ENCODE measurements at regions not wholly inside any gene's neighbourhood (a gene's known extent, or its start where the extent isn't known, plus 50 kb on each side); places are given as distances from the start of the nearest gene placed in this dataset.
A peak's percentile ranks its signal among the peaks of the same experiment; 100 is the strongest.
"Not testable (repeated sequence)": the region's sequence is repeated elsewhere in the genome, so short reads cannot be mapped to it uniquely, and the experiment has no call there.

DNA sequence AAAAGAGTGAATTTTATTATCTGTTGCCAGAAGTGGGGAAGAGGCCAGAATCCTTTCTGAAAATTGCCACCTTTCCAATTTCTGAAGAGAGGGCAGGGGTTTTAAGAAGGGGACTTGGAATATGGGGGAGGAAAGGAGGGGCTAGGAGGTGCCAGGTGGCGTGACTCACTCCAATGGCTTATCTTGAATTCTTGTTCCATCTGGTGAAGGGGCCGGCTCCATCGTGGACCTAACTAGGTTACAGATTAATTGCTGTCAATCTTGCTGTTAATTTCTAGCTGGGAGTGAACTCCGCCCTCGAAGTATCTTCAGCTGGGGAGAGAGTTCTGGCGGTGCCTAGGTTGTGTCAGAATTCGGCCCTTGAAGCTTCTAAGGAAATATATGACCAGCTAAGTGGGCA lies 138.7 kb downstream of the YTHDC2 start:
- DNase-seq (ENCODE audit: low spot score) = no peak

DNA sequence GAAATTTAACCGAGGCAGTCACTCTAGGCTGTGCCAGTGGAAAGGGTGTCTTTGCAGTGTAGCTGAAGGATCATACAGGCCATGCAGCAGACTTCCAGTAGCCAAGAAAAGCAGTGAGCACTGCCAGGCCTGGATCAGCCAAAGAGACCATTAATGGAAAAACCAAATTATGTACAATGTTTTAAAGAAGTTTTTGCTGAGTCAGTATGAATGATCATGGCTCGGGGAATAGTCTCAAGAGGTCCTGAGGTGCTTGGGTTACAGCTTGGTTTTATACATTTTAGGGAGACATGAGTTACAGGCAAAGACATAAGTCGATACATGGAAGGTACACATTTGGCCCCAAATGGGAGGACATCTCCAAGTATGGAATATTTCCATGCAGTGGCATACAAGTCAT lies 141.3 kb downstream of the YTHDC2 start:
- no peak for DNase-seq (ENCODE audit: low spot score)

DNA sequence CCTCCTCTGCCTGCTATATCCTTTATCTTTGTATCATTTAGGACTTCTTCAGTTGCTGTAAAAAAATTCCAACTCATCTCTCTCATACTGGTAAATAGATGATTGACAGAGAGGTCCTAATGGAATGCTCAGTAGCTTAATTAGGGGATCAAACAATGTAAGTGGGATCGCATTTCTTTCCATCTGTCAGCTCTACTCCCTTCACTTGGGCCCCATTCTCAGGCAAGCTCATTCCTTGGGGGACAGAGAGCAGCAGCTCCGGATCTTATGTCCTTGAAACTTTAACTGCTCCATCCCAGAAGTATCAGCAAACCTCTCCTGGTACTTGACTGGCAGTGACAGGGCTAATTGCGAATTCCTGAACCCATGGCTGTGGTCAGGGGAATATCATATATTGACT lies 146.7 kb downstream of the YTHDC2 start:
- no peak for DNase-seq (ENCODE audit: low spot score)

DNA sequence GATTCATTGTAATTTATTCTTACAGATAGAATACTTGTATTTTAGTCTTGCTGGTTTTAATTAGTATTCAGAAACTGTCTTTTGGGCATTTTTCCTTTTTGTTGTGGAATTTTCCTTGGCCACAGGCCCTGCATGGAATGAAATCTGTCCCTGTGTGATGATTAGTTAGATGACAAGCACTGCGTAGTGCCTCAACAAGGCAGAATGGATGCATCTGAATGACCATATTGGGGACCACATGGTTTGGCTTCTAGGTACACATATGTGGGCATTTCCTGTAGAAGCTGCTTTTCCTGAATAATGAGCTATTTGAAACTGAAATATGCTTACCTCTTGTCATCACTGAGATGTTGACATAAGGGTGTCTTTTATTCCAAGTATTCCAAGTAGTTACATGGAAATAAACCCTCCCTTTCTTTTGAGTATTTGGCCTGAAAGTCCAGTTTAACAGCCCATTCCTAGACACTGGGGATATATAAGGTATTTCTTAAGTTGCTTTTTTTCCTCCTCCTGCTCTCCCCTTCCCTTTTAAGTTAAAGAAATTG lies 147.3 kb downstream of the YTHDC2 start:
- no peak for DNase-seq (ENCODE audit: low spot score)

DNA sequence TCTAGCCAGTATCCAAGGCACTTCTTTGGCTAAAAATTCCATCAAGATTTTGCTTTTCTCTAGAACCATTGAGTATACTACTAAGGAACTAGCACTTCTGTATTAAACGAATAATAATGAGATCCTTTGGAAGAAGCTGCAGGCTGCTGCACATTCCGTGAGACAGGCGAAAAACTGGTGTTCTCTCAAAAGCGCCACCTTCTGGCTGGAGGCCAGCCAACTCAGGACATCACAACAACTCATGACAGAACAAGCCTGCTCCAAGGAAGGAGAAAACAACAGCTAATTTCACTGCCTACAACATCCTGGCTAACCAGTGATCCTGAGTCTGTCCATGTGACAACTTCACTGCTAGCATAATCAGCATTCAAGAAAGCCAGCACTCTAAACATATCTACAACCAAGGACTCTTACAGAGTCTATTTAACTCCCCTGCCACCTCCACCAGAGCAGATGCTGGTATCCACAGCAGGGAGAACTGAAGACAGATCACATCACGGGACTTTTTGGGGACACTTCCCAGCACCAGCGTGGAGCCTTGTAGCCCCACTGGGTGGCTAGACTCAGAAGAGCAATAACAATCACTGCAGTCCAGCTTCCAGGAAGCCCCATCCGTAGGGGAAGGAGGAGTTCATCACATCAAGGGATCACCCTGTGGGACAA lies 150.5 kb downstream of the YTHDC2 start:
- no peak for DNase-seq (ENCODE audit: low spot score)

DNA sequence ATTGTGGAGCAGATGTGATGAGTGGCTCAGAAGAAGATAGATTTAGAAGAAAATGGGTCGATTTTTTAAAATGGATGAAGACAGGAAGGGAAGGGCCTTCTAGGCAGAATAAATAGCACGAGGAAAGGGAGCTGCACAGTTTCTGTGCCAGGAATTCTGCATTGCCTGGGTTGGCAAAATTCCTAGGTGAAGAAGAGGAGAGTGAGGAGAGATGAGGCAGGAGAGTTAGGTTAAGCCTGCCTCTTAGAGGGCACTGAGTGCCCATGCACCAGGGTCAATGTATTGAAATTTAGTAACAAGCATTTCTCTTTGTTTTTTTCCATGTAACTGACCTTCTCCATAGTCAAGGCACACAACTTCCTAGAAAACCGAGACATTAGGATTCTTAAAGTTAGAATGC lies 159.5 kb downstream of the YTHDC2 start:
- no peak for DNase-seq (ENCODE audit: low spot score)

DNA sequence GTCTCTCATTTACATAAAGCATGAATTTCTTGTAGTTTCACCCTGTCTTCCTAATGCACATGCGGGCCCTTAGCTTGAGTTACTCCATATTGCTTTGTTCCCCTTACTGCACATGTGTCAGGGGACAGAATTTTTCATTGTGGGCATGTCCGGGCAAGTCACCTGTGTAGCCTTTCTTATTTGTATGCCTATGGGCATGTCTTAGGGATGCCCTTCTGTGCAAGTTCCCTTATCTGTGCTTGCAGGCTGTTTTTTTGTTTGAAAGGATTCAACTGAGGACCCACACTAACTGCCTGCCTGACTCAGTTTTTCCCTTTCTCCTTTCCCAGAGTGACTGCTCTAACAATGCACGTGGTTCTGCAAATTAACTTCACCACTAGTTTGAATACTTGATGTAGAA lies 161.7 kb downstream of the YTHDC2 start:
- DNase-seq (ENCODE audit: low spot score) = no peak

DNA sequence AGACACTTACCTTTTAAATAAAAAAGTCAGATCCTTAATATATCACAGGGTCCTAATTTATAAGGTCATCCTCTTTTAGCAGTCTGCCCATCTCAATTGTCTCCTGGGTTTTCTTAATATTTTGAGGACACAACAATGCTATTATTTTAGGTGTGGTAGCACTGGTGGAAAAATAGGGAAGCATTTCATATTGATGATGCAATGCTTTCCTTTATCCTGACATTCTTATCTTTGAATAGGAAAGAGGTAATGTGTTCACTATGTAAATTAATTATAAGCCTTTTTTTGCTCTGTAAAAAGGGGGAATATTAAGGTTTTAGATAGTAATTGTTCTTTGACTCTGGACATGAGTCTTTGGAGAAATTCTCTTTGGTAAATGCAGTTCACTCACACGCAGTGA lies 164.7 kb downstream of the YTHDC2 start:
- no peak for DNase-seq (ENCODE audit: low spot score)

DNA sequence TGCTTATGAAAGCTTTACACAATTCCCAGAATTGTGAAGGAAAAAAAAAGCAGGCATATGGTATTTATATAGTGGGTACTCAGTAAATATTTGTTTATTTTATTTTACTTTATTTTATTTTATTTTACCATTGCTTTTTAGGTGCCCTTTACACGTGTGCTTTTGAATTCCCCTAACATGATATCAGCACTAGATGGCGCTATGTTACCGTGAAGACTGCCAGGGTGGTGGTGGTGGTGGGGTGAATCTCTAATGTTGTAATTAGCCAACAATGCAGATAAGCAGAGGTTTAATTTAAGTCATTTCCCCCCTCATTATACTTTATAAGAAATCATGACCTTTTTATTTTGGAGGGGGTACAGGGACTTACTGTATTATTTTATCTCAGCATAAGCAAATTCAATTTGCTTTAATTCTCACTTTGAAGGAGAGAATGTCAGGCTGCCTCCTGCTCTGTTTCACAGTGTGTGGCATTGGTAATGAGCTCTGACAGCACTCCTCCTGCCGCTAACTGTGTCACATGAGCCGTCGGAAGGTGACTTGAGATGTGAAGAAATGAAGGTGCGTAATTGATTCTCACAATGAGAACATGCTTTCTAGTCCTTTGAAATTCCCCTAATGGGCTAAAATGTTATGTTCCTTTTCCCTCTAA lies 165.6 kb downstream of the YTHDC2 start:
- peak; percentile 12 for DNase-seq (ENCODE audit: low spot score)

DNA sequence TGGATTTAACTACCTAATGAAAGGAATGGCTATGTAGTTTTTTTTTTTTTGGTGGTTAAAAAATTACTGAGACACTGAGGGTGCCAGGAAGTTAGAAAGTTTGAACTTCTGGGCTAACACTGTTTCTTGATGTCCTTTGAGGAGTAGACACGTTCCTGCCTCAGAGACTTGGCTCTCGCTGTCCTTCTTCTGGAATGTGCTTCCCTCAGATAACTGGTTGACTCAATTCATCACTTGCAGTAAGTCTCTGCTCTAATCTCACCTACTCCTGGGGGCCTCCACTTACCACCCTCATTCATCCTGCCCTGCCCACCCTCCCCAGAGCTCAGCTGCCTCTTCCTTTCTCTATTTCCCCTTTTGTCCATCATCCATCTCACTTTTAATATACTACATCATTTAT lies 167.0 kb downstream of the YTHDC2 start:
- no peak for DNase-seq (ENCODE audit: low spot score)

DNA sequence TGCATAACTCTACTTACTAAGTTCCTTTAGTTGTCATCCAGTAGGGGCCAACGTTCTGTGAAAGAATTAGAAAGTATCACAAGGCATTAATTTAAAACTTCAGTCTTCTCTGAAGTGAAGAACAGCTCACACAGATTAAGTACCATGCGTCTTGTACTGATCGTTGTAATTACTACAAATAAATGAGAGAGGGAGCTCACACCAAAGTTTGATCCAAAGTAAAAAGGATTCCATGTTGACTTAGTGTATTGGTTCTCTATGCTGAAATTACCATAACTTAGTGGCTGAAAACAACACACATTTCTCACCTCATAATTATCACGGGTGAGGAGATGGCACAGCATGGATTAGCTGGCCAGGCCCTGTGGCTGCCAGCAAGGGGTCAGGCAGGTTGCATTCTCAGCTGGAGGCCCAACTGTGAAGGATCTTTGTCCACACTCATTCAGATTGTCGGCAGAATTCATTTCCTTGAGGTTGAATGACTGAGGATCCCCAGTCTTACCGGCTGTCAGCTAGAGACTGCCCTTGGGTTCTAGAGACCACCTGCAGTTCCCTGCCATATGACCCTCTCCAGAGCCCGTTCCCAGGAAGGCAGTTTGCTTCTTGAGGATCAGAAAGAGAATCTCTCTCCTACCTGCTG lies 169.1 kb downstream of the YTHDC2 start:
- no peak for DNase-seq (ENCODE audit: low spot score)

DNA sequence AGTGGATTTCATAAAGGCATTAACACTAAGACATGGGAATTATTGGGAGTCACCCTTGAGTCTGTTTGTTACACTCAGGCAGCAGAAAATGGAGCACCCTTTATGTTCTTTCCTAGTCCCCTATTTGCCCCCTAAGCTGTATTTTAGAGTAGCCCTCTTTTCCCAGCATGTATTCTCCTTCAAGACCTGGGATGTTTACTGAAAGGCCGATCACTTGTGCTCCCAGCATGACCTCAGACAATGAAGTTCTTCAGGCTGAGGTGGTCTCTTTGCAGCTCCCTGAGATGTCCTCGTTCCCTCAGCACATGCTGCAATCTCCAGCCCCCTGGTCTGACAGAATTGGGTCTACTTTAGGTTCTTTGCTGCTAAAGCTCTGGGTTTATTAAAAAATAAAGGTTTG lies 169.7 kb downstream of the YTHDC2 start:
- DNase-seq (ENCODE audit: low spot score) = no peak

DNA sequence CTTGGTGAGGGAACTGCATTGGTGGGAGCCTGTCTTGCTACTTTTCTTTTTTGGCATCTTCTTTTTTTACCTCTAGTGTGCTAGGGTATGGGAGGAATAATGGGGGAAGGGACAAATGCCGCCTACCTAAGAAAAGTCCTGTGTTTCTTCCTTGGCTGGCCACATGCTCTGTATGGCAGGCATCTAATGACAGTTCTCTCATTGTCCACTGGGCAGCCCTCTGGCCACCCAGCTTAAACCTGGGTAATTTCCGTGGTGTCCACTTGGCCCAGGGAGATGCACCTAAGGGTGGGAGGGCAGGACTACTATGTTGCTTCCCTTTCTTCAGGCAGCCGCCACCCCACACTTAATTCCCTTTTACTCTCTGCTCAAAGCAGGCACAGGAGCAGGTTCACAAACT lies 173.1 kb downstream of the YTHDC2 start:
- DNase-seq (ENCODE audit: low spot score) = no peak

DNA sequence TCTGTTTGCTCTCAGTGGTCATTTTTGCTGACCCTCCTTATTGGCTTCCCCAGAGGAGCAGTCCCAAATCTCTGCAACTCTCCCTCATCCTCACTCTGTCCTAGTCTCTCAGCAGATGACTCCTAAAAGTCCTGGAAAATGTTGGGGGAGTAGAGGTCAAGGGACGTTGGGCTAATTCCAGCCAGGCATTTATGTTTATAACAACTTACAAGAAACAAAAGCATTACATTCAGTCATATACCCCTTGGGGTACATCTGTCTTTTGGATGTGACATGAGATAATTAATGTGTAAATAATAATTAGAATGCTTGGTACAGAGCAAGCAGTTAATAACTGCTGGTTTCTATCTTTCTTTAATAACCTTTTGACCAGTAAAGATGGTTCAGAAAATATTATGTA lies 176.2 kb downstream of the YTHDC2 start:
- no peak for DNase-seq (ENCODE audit: low spot score)

DNA sequence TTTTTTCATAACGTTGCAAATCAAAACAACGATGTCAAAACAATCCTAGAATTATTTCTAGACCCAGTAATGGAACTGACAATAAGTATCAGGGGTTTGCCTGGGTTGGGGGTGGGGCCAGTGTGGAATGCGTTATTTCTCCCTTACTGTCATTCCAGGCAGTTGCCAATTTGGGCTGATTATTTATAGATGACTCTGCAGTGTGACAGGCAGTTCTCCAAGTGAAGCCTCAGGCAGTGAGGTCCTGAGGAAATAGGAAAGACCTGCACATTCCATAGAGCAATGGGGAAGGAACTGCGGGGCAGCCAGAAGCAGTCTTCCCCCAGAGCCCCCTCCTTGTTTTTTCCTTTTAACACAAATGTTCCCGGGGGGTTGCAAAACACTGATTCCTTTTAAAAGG lies 179.0 kb downstream of the YTHDC2 start:
- DNase-seq (ENCODE audit: low spot score) = no peak

DNA sequence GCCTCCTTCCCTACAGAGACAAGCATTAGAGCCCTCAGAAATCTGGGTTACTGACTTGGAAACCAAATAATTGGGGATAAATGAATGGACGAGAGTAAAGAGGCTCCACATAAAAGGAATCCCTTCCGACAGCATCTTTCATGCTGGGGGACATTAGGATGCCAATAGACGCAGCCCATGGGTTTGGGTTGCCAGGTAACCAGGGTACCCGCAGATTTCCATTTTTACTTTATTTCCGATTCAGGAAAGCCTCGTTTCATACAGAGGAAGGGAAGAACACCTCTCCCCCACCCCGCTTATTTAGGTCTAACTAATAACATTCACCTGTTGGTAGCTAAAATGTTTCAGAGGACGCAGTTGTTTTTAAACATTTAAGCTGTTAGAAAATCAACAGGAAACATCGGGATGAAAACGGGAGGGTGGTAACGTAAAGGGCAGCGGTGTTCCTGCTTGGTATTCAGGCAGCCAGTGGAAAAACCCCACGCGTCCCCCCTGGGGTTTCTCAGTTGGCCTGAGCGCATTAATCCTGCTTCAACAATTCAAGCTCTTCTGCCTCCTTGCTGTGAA lies 179.5 kb downstream of the YTHDC2 start:
- no peak for DNase-seq (ENCODE audit: low spot score)

DNA sequence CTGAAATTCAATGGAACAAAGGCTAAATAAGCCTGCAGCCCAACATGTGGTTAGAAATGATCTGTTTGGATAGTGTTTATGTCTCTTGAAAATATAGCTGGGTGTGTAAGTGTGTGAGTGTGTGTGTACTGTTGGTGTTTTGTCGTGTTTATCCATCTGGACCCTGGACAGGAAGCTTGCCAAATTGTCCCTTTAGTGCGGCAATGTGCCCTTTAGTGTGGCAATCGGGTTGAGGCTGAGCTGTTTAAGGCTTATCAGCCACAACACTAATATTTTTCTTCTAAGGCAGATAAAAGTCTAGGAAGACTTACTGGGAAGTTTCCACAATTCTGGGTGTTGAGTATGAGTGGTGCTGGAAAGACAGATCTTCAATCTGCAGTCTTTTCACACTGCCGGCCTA lies 180.2 kb downstream of the YTHDC2 start:
- no peak for DNase-seq (ENCODE audit: low spot score)

DNA sequence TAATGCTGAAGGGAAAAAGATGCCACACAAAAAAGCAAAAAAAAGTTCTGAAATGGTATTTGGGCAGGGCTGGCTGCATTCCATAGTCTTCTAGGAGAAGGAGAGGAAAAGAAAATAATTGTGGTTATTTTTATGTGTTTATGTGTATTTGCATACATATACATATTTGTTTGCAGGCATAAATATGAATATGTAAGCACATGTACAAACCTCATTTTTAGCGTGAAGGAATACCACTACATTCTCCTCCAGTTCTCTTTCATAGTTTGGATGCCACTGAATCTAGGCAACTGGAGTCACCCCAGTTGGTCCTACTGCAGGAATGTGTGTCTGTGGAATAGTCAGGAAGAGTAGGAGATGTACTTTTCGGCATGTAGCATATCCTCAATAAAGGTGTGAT lies 181.1 kb downstream of the YTHDC2 start:
- DNase-seq (ENCODE audit: low spot score) = no peak

DNA sequence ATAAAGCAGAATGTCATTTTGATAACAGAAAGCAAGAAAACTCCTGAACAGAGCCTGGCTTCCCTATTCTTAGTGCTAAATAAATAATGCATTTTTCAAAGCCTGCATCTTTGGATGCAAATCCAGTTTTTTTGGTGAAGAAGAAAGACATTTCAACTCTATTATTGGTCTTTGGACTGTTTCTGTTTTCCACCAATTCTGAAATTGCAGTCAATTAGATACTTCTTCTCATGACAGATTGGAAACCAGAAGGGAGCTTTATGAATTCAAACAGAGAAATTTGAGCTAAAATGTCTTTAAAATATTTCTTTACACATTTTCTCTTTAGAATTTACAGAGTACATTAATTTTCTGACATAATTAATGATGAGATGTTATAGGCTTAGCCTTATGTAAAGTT lies 189.8 kb downstream of the YTHDC2 start:
- no peak for DNase-seq (ENCODE audit: low spot score)

DNA sequence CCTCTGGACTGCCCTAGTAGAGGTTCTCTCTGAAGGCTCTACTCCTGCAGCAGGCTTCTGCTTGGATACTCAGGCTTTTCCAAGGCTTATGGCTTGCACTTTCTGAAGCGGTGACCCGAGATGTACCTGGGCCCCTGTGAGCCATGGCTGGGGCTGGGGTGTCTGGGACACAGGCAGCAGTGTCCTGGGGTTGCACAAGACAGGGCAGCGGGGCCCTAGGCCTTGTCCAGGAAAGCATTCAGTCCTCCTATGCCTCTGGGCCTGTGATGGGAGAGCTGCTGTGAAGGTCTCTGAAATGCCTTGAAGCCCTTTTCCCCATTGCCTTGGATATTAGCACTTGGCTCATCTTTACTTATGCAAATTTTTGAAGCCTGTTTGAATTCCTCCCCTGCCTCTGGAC lies 192.2 kb downstream of the YTHDC2 start:
- DNase-seq (ENCODE audit: low spot score) = no peak

DNA sequence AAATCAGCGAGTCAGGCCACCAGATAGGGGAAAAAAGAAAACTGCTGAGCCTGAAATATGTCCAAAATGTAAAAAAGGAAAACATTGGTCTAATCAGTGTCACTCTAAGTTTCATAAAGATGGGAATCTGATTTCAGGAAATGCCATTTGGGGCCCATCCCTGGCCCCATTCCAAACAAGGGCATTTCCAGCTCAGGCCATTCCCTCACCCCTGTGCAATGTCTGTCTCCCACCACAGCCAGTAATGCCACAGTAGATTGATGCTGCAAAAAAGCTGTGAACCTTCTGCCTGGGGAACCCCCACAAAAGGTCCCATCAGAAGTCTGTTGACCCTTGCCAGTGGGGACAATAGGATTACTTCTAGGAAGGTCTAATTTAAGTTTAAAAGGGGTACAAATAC lies 199.6 kb downstream of the YTHDC2 start:
- DNase-seq (ENCODE audit: low spot score) = no peak

DNA sequence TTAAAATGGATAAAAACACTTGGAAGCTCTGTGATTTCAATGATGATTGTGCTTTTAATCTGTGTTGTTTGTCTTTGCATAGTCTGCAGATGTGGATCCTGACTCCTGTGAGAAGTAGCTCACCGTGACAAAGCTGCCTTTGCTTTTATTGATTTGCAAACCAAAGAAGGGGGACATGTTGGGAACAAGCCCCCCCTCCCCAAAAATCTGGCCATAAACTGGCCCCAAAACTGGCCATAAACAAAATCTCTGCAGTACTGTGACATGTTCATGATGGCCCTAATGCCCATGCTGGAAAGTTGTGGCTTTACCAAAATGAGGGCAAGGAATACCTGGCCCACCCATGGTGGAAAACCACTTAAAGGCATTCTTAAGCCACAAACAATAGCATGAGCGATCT lies 202.4 kb downstream of the YTHDC2 start:
- not testable (repeated sequence) for DNase-seq (ENCODE audit: low spot score)

DNA sequence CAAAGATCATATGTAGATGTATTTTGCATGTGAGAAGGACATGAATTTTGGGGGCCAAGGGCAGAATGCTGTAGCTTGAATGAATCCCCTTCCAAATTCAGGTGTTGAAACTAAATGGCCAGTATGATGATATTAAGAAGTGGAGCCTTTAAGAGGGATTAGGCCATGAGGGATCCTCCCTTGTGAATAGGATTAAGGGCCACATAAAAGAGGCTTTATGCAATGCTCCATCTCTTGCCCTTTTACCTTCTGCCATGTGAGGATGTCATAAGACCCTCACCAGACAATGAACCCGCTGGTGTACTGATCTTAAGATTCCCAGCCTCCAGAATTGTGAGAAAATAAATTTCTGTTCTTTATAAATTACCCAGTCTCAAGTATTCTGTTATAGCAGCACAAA lies 206.1 kb downstream of the YTHDC2 start:
- DNase-seq (ENCODE audit: low spot score) = no peak
